OCI-LY1 (cell line): ENCODE measurements at regions not wholly inside any gene's neighbourhood (a gene's known extent, or its start where the extent isn't known, plus 50 kb on each side); places are given as distances from the start of the nearest gene placed in this dataset.

ENCODE experiments used
- EZH2 ChIP-seq: fragments of 200-600 bp; sonication (generic), shearing (Covaris generic); IDR thresholded peaks from 2 replicates; pipeline ENCODE4 v1.8.0; 2017; ENCODE audit warnings: borderline replicate concordance, mixed run types, mild to moderate bottlenecking, antibody characterized with exemption, low read length, moderate library complexity, mixed read lengths
- TF ChIP-seq, protein P1 (sequence below): fragments of 200-600 bp; sonication (generic), shearing (Covaris generic); IDR thresholded peaks from 2 replicates; pipeline ENCODE4 v1.5.1; 2017; ENCODE audit warnings: mild to moderate bottlenecking, antibody characterized with exemption, low read length, moderate library complexity, mixed read lengths

- TF ChIP-seq EZH2 = no peak
- TF ChIP-seq, protein P1, sequence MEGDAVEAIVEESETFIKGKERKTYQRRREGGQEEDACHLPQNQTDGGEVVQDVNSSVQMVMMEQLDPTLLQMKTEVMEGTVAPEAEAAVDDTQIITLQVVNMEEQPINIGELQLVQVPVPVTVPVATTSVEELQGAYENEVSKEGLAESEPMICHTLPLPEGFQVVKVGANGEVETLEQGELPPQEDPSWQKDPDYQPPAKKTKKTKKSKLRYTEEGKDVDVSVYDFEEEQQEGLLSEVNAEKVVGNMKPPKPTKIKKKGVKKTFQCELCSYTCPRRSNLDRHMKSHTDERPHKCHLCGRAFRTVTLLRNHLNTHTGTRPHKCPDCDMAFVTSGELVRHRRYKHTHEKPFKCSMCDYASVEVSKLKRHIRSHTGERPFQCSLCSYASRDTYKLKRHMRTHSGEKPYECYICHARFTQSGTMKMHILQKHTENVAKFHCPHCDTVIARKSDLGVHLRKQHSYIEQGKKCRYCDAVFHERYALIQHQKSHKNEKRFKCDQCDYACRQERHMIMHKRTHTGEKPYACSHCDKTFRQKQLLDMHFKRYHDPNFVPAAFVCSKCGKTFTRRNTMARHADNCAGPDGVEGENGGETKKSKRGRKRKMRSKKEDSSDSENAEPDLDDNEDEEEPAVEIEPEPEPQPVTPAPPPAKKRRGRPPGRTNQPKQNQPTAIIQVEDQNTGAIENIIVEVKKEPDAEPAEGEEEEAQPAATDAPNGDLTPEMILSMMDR = no peak
Measured at GRCh38 chr3:59522550-59522949, 472.7 kb upstream of the CFAP20DC start.
